ENCODE measurements at regions not wholly inside any gene's neighbourhood (a gene's known extent, or its start where the extent isn't known, plus 50 kb on each side); places are given as distances from the start of the nearest gene placed in this dataset.

GRCh38 chr1:57833296-57833695, 409.4 kb upstream of the DAB1 start:
- no peak overlapping the region for H3K27ac Mint-ChIP-seq
- no peak for DNase-seq
- no peak overlapping the region for H3K4me3 Mint-ChIP-seq
- no peaks in the 10 kb centered on the region for H3K36me3 Mint-ChIP-seq
- peaks cover 2% of the 10 kb centered on the region for H3K9me3 Mint-ChIP-seq
- no peaks in the 10 kb centered on the region for H3K4me1 Mint-ChIP-seq
- H3K27me3 Mint-ChIP-seq, result peaks cover 11% of the 10 kb centered on the region

GRCh38 chr1:57832612-57833011, 408.8 kb upstream of the DAB1 start:
- DNase-seq, result no peak
- Mint-ChIP-seq H3K36me3 (no peaks in the 10 kb centered on the region), H3K4me3 (no peak overlapping the region), H3K9me3 (peaks cover 2% of the 10 kb centered on the region), H3K27me3 (peaks cover 7% of the 10 kb centered on the region), H3K4me1 (no peaks in the 10 kb centered on the region), H3K27ac (no peak overlapping the region)

GRCh38 chr1:57831624-57832023, 407.8 kb upstream of the DAB1 start:
- no peaks in the 10 kb centered on the region for H3K4me1 Mint-ChIP-seq
- DNase-seq, result no peak
- H3K9me3 Mint-ChIP-seq, result peaks cover 2% of the 10 kb centered on the region
- H3K27me3 Mint-ChIP-seq, result no peaks in the 10 kb centered on the region
- H3K27ac Mint-ChIP-seq, result no peak overlapping the region
- no peak overlapping the region for H3K4me3 Mint-ChIP-seq
- no peaks in the 10 kb centered on the region for H3K36me3 Mint-ChIP-seq

- Mint-ChIP-seq H3K27me3 (no peaks in the 10 kb centered on the region), H3K27ac (no peak overlapping the region), H3K4me3 (no peak overlapping the region), H3K4me1 (no peaks in the 10 kb centered on the region), H3K36me3 (no peaks in the 10 kb centered on the region), H3K9me3 (peaks cover 2% of the 10 kb centered on the region)
- no peak for DNase-seq
Observed at GRCh38 chr1:57826535-57826934, 402.7 kb upstream of the DAB1 start.

GRCh38 chr1:57824535-57824934, 400.7 kb upstream of the DAB1 start:
- Mint-ChIP-seq H3K36me3 (no peaks in the 10 kb centered on the region), H3K27ac (no peak overlapping the region), H3K4me1 (no peaks in the 10 kb centered on the region), H3K27me3 (no peaks in the 10 kb centered on the region), H3K4me3 (no peak overlapping the region), H3K9me3 (no peaks in the 10 kb centered on the region)
- DNase-seq, result no peak

- H3K27ac Mint-ChIP-seq, result no peak overlapping the region
- H3K4me1 Mint-ChIP-seq, result no peaks in the 10 kb centered on the region
- no peak overlapping the region for H3K4me3 Mint-ChIP-seq
- no peak for DNase-seq
- no peaks in the 10 kb centered on the region for H3K36me3 Mint-ChIP-seq
- H3K9me3 Mint-ChIP-seq, result no peaks in the 10 kb centered on the region
- H3K27me3 Mint-ChIP-seq, result no peaks in the 10 kb centered on the region
Observed at GRCh38 chr1:57820356-57821095, 396.7 kb upstream of the DAB1 start.

GRCh38 chr1:57819893-57820292, 396.0 kb upstream of the DAB1 start:
- H3K27ac Mint-ChIP-seq, result no peak overlapping the region
- H3K9me3 Mint-ChIP-seq, result no peaks in the 10 kb centered on the region
- no peaks in the 10 kb centered on the region for H3K4me1 Mint-ChIP-seq
- no peaks in the 10 kb centered on the region for H3K27me3 Mint-ChIP-seq
- no peak overlapping the region for H3K4me3 Mint-ChIP-seq
- H3K36me3 Mint-ChIP-seq, result no peaks in the 10 kb centered on the region
- DNase-seq, result no peak

- no peak overlapping the region for H3K4me3 Mint-ChIP-seq
- no peak overlapping the region for H3K27ac Mint-ChIP-seq
- no peak for DNase-seq
- no peaks in the 10 kb centered on the region for H3K36me3 Mint-ChIP-seq
- H3K9me3 Mint-ChIP-seq, result peaks cover 3% of the 10 kb centered on the region
- H3K27me3 Mint-ChIP-seq, result no peaks in the 10 kb centered on the region
- no peaks in the 10 kb centered on the region for H3K4me1 Mint-ChIP-seq
Observed at GRCh38 chr1:57803586-57803985, 379.7 kb upstream of the DAB1 start.

- Mint-ChIP-seq H3K36me3 (no peaks in the 10 kb centered on the region), H3K9me3 (peaks cover 3% of the 10 kb centered on the region), H3K4me3 (no peak overlapping the region), H3K27ac (no peak overlapping the region), H3K4me1 (no peaks in the 10 kb centered on the region), H3K27me3 (peaks cover 3% of the 10 kb centered on the region)
- DNase-seq, result no peak
Observed at GRCh38 chr1:57800376-57800775, 376.5 kb upstream of the DAB1 start.

GRCh38 chr1:57799490-57800115, 375.7 kb upstream of the DAB1 start:
- Mint-ChIP-seq H3K27ac (no peak overlapping the region), H3K27me3 (peaks cover 3% of the 10 kb centered on the region), H3K36me3 (no peaks in the 10 kb centered on the region), H3K4me3 (no peak overlapping the region), H3K4me1 (no peaks in the 10 kb centered on the region), H3K9me3 (peaks cover 3% of the 10 kb centered on the region)
- DNase-seq, result no peak

GRCh38 chr1:57798543-57798942, 374.7 kb upstream of the DAB1 start:
- Mint-ChIP-seq H3K27me3 (peaks cover 3% of the 10 kb centered on the region), H3K4me1 (no peaks in the 10 kb centered on the region), H3K36me3 (no peaks in the 10 kb centered on the region), H3K9me3 (peaks cover 3% of the 10 kb centered on the region), H3K4me3 (no peak overlapping the region), H3K27ac (no peak overlapping the region)
- DNase-seq, result no peak

- Mint-ChIP-seq H3K27ac (no peak overlapping the region), H3K4me1 (no peaks in the 10 kb centered on the region), H3K36me3 (no peaks in the 10 kb centered on the region), H3K27me3 (peaks cover 3% of the 10 kb centered on the region), H3K9me3 (peaks cover under 1% of the 10 kb centered on the region), H3K4me3 (no peak overlapping the region)
- no peak for DNase-seq
Observed at GRCh38 chr1:57797084-57797483, 373.2 kb upstream of the DAB1 start.

- H3K4me3 Mint-ChIP-seq, result no peak overlapping the region
- no peaks in the 10 kb centered on the region for H3K36me3 Mint-ChIP-seq
- no peak overlapping the region for H3K27ac Mint-ChIP-seq
- no peaks in the 10 kb centered on the region for H3K4me1 Mint-ChIP-seq
- DNase-seq, result no peak
- H3K27me3 Mint-ChIP-seq, result peaks cover 3% of the 10 kb centered on the region
- no peaks in the 10 kb centered on the region for H3K9me3 Mint-ChIP-seq
Observed at GRCh38 chr1:57796616-57797015, 372.8 kb upstream of the DAB1 start.

- H3K4me3 Mint-ChIP-seq, result no peak overlapping the region
- no peak for DNase-seq
- no peaks in the 10 kb centered on the region for H3K36me3 Mint-ChIP-seq
- H3K4me1 Mint-ChIP-seq, result no peaks in the 10 kb centered on the region
- peaks cover 3% of the 10 kb centered on the region for H3K27me3 Mint-ChIP-seq
- H3K9me3 Mint-ChIP-seq, result no peaks in the 10 kb centered on the region
- H3K27ac Mint-ChIP-seq, result no peak overlapping the region
Observed at GRCh38 chr1:57795886-57796285, 372.0 kb upstream of the DAB1 start.

- H3K27me3 Mint-ChIP-seq, result peaks cover 3% of the 10 kb centered on the region
- H3K4me3 Mint-ChIP-seq, result no peak overlapping the region
- no peak overlapping the region for H3K27ac Mint-ChIP-seq
- H3K9me3 Mint-ChIP-seq, result no peaks in the 10 kb centered on the region
- H3K36me3 Mint-ChIP-seq, result no peaks in the 10 kb centered on the region
- no peaks in the 10 kb centered on the region for H3K4me1 Mint-ChIP-seq
- no peak for DNase-seq
Observed at GRCh38 chr1:57794078-57794477, 370.2 kb upstream of the DAB1 start.

GRCh38 chr1:57791497-57791896, 367.6 kb upstream of the DAB1 start:
- Mint-ChIP-seq H3K4me3 (no peak overlapping the region), H3K4me1 (no peaks in the 10 kb centered on the region), H3K27me3 (peaks cover 3% of the 10 kb centered on the region), H3K9me3 (no peaks in the 10 kb centered on the region), H3K36me3 (no peaks in the 10 kb centered on the region), H3K27ac (no peak overlapping the region)
- DNase-seq, result no peak

Data from activated naive CD8-positive, alpha-beta T cell treated with anti-CD3 and anti-CD28 coated beads for 36 hours (primary cell).